Right forelimb (tissue), 1 donor: ENCODE measurements at regions not wholly inside any gene's neighbourhood (a gene's known extent, or its start where the extent isn't known, plus 50 kb on each side); places are given as distances from the start of the nearest gene placed in this dataset.

ENCODE experiments used
- DNase-seq: peaks from one replicate; pipeline ENCODE4 v3.0.0-alpha.2; 2018

- DNase-seq: no peak
Measured at GRCh38 chr2:180733330-180733729, 247.1 kb upstream of the UBE2E3 start.

DNA sequence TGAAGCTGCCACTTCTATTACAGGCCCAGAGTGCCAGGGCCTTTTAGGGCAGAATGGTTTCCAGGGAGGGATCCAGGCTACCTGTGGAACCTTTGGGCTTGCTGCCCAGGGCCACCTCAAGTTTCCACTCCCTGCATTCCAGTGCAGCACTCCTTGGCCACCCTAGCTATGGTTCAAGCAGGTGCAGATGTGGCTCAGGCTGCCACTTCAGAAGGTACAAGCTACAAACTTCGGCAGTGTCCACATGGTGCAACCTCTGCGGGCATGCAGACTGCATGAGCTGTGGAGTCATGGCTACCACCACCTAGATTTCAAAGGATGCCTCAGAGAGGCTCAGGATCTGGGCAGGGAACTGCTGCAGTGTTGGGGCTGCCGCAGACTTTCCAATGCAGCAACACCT is 248.1 kb upstream of the UBE2E3 start:
- DNase-seq: no peak

- no peak for DNase-seq
Measured at GRCh38 chr2:180730976-180731375, 249.4 kb upstream of the UBE2E3 start.

- DNase-seq: no peak
Measured at GRCh38 chr2:180728928-180729559, 251.4 kb upstream of the UBE2E3 start.

GRCh38 chr2:180723712-180724111 is 256.7 kb upstream of the UBE2E3 start:
- DNase-seq: no peak

- DNase-seq: no peak
Measured at GRCh38 chr2:180722551-180723239, 257.7 kb upstream of the UBE2E3 start.

GRCh38 chr2:180720829-180721228 is 259.6 kb upstream of the UBE2E3 start:
- no peak for DNase-seq

DNA sequence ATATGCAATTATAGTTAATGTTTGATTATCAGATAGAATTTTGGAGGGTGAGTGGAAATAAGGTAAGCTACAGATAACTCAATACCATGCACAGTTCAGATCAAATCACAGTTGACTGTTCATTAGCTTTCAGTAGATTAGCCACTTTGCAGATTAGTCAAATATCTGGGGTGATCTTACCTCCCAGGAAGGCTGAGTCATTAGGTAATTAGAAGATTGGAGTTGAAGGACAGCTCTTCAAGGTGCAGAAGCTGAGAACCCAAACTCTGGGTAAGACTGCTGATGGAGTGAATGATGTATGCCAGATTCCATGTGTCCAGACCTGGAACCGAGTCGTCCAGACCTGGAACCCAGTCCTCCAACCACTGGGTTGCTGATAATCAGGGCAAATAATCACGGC is 262.8 kb upstream of the UBE2E3 start:
- DNase-seq: no peak

GRCh38 chr2:180716186-180717180 is 263.9 kb upstream of the UBE2E3 start:
- no peak for DNase-seq

DNA sequence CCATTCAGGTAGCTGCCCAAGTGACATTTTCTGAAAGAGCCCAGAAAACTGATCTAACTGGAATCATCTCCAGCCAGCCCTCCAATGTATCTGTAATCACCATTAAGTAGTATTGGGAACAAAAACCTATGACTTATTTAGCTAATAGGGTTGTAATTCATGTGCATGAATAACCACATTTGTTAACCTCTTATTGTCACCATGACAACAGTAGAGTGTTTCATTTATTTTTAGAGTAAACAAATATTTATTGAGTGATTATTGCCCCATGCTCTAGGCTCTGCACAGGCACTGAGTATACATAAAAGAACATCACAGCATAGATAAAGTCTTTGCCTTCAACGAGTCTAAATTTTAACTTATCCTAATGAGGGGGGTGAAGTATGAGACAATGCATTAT is 265.4 kb upstream of the UBE2E3 start:
- DNase-seq: no peak

DNA sequence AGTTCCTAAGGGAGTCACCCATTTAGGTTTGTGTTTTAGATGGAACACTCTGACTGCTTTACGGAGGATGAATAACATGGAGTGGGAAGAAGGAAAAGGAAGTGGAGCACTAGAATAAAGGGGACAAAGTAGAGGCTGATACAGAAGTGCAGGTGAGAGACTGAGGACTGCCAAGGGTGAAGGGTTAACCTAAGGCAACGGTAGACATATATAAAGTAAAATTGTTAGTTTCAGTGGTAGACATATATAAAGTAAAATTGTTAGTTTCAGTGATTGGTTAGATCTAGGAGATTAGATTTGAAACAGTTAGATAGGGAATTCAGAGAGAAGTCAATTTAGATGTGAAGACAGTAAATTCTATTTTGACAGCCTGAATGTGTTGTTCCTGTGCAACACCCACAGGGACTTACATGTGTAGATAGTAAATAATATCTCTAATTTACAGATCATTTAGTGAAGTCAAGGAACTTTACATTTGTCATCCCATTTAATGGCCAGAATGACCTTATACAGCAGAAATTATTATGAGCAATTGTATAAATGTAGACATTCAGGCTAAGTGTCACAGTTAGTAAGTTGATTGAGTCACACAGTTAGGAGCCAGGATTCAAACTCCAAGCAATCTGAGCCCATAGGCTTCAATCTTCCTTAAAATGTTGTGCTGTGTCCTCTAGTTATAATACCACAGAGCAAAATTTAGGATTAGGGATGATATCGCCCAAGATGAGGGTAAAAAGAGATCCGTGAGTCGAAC is 270.8 kb upstream of the UBE2E3 start:
- no peak for DNase-seq

DNA sequence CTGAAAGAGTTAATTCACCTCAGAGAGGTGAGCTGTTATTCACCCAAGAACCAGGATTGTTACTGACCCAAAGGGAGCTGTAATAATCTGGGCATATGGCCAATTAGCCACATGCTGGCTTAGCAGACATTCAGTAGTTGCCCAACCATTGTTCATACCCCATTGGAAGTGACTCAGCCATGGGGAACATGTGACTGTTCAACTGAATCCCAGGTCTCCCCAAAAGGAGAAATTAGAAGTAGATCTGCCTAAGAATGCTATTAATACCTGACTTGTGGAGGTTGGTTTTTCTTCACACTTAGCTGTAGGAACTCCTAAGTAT is 272.6 kb upstream of the UBE2E3 start:
- DNase-seq: no peak

DNA sequence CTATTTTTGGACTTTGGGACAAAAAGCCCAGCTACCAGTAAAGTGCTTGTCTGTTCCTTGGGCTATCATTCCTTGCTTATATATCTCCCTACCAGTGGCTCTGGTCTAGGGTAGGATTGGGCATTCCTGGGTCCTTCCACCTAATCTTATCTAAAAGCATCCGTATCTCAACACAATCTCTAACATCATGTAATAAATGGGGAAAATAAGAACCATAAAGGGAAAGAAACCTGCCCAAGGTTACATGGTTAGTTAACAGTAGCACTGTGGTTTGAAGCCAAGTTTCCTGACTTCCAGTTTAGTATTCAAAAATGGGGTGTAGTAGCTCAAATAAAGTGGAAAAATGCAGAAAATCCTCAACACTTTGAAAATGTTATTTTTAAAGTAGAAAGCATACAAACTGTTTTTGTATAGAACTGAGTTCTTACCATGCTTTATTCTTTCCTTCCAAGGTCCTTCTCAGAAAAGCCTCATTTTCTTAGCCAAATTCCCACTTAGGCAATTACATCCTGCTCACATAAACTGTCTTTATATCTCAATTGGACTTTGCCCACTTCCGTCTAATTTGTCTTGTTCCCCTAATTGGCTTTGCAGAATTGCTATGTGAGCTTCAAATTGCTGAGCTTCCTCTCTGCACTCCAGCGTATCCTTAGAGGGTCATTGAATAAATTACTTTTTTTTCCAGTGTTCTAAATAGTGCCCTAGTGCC is 273.1 kb upstream of the UBE2E3 start:
- no peak for DNase-seq

DNA sequence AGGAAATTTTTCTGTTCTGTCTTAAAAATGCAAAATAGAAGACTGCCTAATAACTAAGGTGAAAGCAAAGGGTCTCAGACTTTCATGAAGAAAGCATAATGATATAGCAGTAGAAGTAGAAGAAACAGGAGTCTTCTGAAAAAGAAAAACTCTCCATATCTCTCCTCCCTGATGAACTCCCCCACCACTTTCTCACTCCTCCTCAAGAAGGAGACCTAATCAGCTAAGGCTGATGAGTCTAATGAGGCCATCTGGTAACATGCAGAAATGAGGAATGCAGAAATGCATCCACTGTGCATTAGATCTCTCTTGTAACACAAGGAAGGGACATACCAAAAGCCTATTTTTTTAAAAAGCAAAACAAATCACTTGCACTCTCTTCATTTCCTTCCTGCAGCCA is 273.7 kb upstream of the UBE2E3 start:
- DNase-seq: no peak

DNA sequence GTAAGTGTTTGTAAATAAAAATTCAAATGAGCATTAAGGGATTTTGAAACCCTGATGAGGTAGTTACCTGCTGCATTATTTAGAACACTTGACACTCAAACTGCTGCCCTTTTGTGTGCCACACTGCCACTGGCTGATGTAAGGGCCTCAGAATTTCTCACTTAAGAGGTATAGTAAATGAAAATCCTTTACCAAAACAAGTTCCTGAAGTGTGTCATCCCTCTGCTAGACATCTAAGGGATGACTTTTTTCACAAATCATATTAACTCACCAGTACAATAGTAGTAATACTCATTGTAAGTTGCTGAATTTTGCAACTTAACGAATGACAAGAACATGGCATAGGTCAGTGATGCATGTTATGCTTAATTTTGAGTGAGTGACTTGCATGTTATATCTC is 274.9 kb upstream of the UBE2E3 start:
- DNase-seq: no peak

DNA sequence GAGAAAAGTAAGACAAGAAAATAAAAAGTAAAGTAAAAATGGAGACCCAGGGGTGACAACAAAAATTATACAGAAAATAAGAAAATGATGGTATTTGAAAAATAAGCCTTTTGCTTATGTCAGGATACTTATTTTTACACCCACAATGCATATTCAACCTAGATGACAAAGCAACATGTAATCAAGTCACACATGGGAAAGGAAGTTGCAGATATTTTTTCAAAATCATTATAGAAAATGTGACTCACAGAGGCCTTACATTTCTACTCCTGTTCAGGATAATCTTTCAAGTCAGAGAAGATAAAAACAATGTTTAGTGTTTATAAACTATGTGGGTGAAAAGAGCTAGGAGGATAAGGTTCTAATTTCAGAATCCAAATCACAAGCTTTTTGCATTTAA is 275.3 kb upstream of the UBE2E3 start:
- no peak for DNase-seq

- no peak for DNase-seq
Measured at GRCh38 chr2:180699657-180700361, 280.6 kb upstream of the UBE2E3 start.

DNA sequence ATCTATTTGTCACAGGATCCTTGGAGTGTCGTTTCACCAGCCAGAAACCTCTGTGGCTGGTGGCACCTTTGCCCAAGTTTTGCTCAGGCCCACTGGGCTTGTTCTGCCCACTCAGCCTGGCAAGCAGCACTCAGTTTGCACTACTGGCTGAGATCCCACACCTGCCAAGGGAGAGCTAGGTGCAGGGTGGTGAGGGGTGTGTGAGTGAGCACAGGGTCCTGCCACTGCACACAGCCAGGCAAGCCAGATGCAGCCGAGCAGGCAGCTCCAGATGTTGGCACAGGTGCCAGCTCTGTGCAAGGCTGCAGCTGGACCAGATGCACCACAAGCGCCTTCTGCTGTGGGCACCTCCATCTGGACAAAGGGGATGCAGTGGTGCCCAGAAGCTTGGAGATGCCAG is 281.7 kb upstream of the UBE2E3 start:
- DNase-seq: no peak

DNA sequence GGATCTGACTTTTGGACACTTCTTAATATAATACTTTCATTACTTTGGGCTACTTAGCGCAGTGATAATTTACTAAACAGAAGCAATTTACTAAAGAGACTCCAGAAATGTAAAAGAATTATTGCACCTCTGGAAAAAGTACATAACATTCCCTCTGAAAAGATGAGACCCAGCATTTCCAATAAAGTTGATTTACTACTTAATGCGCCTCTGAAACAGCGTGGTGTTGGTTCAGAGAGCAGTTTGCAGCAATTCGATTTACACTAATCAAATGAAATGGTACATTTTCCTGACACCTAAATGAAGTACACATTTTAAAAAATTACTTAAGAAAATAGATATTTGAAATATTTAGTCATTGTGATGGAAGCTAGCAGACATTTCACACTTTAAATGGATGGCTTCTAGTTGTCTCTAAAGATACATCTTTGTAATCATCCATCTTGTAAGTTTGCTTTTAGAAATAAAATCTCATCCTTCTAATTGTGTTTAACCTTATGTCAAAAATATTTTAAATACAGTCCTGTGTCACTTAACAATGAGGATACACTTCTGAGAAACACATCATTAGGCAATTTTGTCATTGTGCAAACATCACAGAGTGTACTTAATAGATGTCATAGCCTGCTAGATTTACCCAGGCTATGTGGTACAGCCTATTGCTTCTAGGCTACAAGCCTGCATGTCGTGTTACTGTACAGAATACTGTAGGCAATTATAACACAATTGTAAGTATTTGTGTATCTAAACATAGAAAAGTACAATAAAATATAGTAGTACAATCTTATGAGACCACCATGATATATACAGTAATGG is 284.6 kb upstream of the UBE2E3 start:
- DNase-seq: no peak

DNA sequence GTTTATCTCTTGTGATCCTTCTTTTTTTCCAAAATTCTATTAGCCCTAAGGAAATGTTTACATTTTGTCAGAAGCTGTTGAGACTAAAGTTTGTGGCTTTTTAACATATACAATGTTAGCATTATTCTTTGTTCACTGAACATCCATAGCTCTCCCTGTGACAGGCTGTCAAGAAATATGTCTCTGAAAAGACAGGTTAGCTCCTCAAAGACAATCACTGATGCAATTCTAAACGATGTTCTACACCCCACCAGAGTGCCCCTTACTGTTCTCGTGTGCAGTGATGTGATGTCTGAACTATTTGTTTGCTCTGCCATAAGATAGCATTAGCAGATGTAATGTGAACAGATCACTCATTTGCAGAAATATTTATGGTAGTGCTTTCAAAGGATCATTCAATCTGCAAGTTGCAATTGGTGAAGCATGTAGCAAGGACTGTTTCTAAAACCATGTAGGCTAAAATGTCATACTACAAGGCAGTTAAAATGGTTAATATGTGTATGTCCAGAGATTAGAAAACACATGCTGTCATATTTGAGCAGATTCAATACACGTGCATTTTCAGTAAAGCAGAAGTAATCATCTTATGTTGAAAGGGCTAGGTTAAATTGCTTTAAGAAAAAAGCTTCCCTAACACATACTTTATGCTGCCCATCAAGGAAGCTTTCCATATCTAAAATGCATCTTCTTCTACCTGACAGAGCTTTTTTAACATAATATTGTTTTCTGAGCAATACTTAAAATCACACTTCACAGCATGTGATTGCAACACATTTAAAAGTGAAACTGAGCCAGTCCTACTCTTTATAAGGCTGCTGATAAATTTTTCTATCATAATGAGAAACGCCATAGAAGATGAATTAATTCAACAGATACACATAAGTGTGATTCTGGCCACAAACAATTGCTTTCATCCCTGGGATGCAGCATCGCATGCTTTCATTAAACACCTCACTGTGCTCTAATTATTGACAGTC is 285.7 kb upstream of the UBE2E3 start:
- DNase-seq: no peak
